ENCODE measurements at regions not wholly inside any gene's neighbourhood (a gene's known extent, or its start where the extent isn't known, plus 50 kb on each side); places are given as distances from the start of the nearest gene placed in this dataset.

GRCh38 chr9:32045513-32045912, 338.9 kb upstream of the ACO1 start:
- TF ChIP-seq POLR2AphosphoS5 (IDR thresholded peaks at IDR 0.05; ENCODE audit: insufficient read depth, low read depth, low read length), result no peak
- TF ChIP-seq POLR2A (IDR thresholded peaks at IDR 0.05; ENCODE audit: low read depth, low read length), result no peak
- TF ChIP-seq JUN (IDR thresholded peaks at IDR 0.05; ENCODE audit: borderline replicate concordance, insufficient read depth, insufficient read length, low read depth), result no peak
- no peak for TF ChIP-seq FOS (IDR thresholded peaks at IDR 0.05; ENCODE audit: borderline replicate concordance, insufficient read depth, low read length)
- no peak for TF ChIP-seq EZH2 (IDR thresholded peaks at IDR 0.05; ENCODE audit: borderline replicate concordance, low read depth, low read length, severe bottlenecking)
- TF ChIP-seq, protein P1, sequence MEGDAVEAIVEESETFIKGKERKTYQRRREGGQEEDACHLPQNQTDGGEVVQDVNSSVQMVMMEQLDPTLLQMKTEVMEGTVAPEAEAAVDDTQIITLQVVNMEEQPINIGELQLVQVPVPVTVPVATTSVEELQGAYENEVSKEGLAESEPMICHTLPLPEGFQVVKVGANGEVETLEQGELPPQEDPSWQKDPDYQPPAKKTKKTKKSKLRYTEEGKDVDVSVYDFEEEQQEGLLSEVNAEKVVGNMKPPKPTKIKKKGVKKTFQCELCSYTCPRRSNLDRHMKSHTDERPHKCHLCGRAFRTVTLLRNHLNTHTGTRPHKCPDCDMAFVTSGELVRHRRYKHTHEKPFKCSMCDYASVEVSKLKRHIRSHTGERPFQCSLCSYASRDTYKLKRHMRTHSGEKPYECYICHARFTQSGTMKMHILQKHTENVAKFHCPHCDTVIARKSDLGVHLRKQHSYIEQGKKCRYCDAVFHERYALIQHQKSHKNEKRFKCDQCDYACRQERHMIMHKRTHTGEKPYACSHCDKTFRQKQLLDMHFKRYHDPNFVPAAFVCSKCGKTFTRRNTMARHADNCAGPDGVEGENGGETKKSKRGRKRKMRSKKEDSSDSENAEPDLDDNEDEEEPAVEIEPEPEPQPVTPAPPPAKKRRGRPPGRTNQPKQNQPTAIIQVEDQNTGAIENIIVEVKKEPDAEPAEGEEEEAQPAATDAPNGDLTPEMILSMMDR (IDR thresholded peaks at IDR 0.05; ENCODE audit: extremely low read depth in 1 of 2, insufficient read depth in 1 of 2, low read depth in 1 of 2, low read length in 2 of 2), result no peak
- TF ChIP-seq, protein P2, sequence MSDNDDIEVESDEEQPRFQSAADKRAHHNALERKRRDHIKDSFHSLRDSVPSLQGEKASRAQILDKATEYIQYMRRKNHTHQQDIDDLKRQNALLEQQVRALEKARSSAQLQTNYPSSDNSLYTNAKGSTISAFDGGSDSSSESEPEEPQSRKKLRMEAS (IDR thresholded peaks at IDR 0.05; ENCODE audit: insufficient read depth, insufficient read length), result no peak
- no peak for TF ChIP-seq MYC (IDR thresholded peaks at IDR 0.05; ENCODE audit: low read depth, low read length)
- TF ChIP-seq GATA2 (IDR thresholded peaks at IDR 0.05; ENCODE audit: insufficient read depth, insufficient read length, low read depth, low read length), result no peak
- Histone ChIP-seq H3K27me3 (ENCODE audit: control insufficient read depth in 2 of 2, insufficient read depth in 2 of 2, low read length in 2 of 2) (no peaks in the 10 kb centered on the region), H2AFZ (ENCODE audit: low read depth, low read length) (no peak overlapping the region), H3K4me3 (replicated peaks in 1 of 3; ENCODE audit: insufficient read depth in 1 of 3, low read depth in 1 of 3, low read length in 3 of 3) (no peak overlapping the region), H3K36me3 (ENCODE audit: control insufficient read depth in 2 of 2, extremely low read depth in 1 of 2, insufficient read depth in 2 of 2, low read length in 2 of 2) (no peaks in the 10 kb centered on the region), H3K4me1 (ENCODE audit: control insufficient read depth, extremely low read depth, insufficient read depth, low read length) (no peaks in the 10 kb centered on the region), H3K27ac (ENCODE audit: insufficient read depth, low read depth, low read length) (no peak overlapping the region), H3K4me2 (ENCODE audit: insufficient read depth, low read length) (no peak overlapping the region), H3K9me1 (replicated peaks; ENCODE audit: control insufficient read depth, extremely low read depth, insufficient read depth, low read length) (no peaks in the 10 kb centered on the region), H3K9me3 (replicated peaks; ENCODE audit: control insufficient read depth, insufficient read depth, low read length) (no peaks in the 10 kb centered on the region), H4K20me1 (replicated peaks; ENCODE audit: control insufficient read depth, extremely low read depth, insufficient read depth, low read length) (no peaks in the 10 kb centered on the region), H3K9ac (replicated peaks; ENCODE audit: extremely low read depth, insufficient read depth, low read length) (no peak overlapping the region), H3K79me2 (ENCODE audit: control insufficient read depth, insufficient read depth, low read length) (no peaks in the 10 kb centered on the region)
- CTCF ChIA-PET, result no interaction called here
- no peak for FAIRE-seq
- intact Hi-C loops (cut with micrococcal nuclease), result no loop called here
- dilution Hi-C loops (cut with MboI; ENCODE audit: extremely low pct_ligation_motif_present, low sequenced_read_pairs), result no loop called here
- no peak for DNase-seq (ENCODE audit: low read depth, low spot score)
- POLR2A ChIA-PET, result no interaction called here
- BruUV-seq (replicated peaks), result no TSS peak
